ENCODE measurements at regions not wholly inside any gene's neighbourhood (a gene's known extent, or its start where the extent isn't known, plus 50 kb on each side); places are given as distances from the start of the nearest gene placed in this dataset.
"Not testable (repeated sequence)": the region's sequence is repeated elsewhere in the genome, so short reads cannot be mapped to it uniquely, and the experiment has no call there.

- TF ChIP-seq CTCF (conservative IDR thresholded peaks at IDR 0.05; ENCODE audit: low read length); EZH2phosphoT487 (IDR thresholded peaks at IDR 0.05; ENCODE audit: borderline replicate concordance): not testable (repeated sequence)
These were observed 116.5 kb upstream of the FOXD4L5 start for GRCh38 chr9:65401456-65402045.
